Stimulated activated CD8-positive, alpha-beta memory T cell treated with anti-CD3 and anti-CD28 coated beads, Interleukin-15, amount 100 ng/mL, for 1 hour (primary cell): ENCODE measurements at regions not wholly inside any gene's neighbourhood (a gene's known extent, or its start where the extent isn't known, plus 50 kb on each side); places are given as distances from the start of the nearest gene placed in this dataset.

Experiments used
- DNase-seq: peaks from one replicate; pipeline ENCODE4 v3.0.0-alpha.2; 2020; ENCODE audit warnings: low read depth

- DNase-seq = no peak
These were observed 762.3 kb upstream of the GRM7 start for GRCh38 chr3:6098516-6099157.

GRCh38 chr3:6099458-6100075, 761.3 kb upstream of the GRM7 start:
- no peak for DNase-seq

- DNase-seq = no peak
These were observed 755.7 kb upstream of the GRM7 start for GRCh38 chr3:6105187-6105586.

GRCh38 chr3:6108957-6109356, 752.0 kb upstream of the GRM7 start:
- no peak for DNase-seq

- DNase-seq = no peak
These were observed 750.5 kb upstream of the GRM7 start for GRCh38 chr3:6110451-6110850.

- DNase-seq = no peak
These were observed 748.4 kb upstream of the GRM7 start for GRCh38 chr3:6112546-6112945.

- DNase-seq = no peak
These were observed 747.6 kb upstream of the GRM7 start for GRCh38 chr3:6113338-6113737.

GRCh38 chr3:6119367-6119766, 741.5 kb upstream of the GRM7 start:
- no peak for DNase-seq

GRCh38 chr3:6120786-6121185, 740.1 kb upstream of the GRM7 start:
- no peak for DNase-seq

GRCh38 chr3:6124875-6125274, 736.0 kb upstream of the GRM7 start:
- DNase-seq = no peak

GRCh38 chr3:6125520-6125919, 735.4 kb upstream of the GRM7 start:
- DNase-seq = no peak

- DNase-seq = no peak
These were observed 728.1 kb upstream of the GRM7 start for GRCh38 chr3:6132684-6133432.

- no peak for DNase-seq
These were observed 718.2 kb upstream of the GRM7 start for GRCh38 chr3:6142707-6143106.

GRCh38 chr3:6147883-6148282, 713.0 kb upstream of the GRM7 start:
- DNase-seq = no peak

- DNase-seq = no peak
These were observed 705.1 kb upstream of the GRM7 start for GRCh38 chr3:6155650-6156338.

GRCh38 chr3:6165951-6166350, 695.0 kb upstream of the GRM7 start:
- no peak for DNase-seq

GRCh38 chr3:6168256-6168655, 692.7 kb upstream of the GRM7 start:
- no peak for DNase-seq

GRCh38 chr3:6172871-6173642, 687.9 kb upstream of the GRM7 start:
- no peak for DNase-seq

GRCh38 chr3:6177417-6177816, 683.5 kb upstream of the GRM7 start:
- no peak for DNase-seq

- DNase-seq = no peak
These were observed 681.2 kb upstream of the GRM7 start for GRCh38 chr3:6179761-6180160.

- no peak for DNase-seq
These were observed 680.7 kb upstream of the GRM7 start for GRCh38 chr3:6180171-6180570.

- no peak for DNase-seq
These were observed 678.4 kb upstream of the GRM7 start for GRCh38 chr3:6182476-6182875.
